HG03565 (cell line): ENCODE measurements at regions not wholly inside any gene's neighbourhood (a gene's known extent, or its start where the extent isn't known, plus 50 kb on each side); places are given as distances from the start of the nearest gene placed in this dataset.
"Not testable (repeated sequence)": the region's sequence is repeated elsewhere in the genome, so short reads cannot be mapped to it uniquely, and the experiment has no call there.

Experiments used
- ATAC-seq: cut with Tn5 transposase; IDR thresholded peaks from one replicate; pipeline ENCODE4 v1.9.1; 2021; ENCODE audit warnings: mild to moderate bottlenecking, moderate library complexity; ENCODE audit not compliant: unreplicated experiment

GRCh38 chr7:86375602-86376001 is 268.1 kb upstream of the GRM3 start:
- not testable (repeated sequence) for ATAC-seq

GRCh38 chr7:86372262-86372661 is 271.4 kb upstream of the GRM3 start:
- no peak for ATAC-seq

GRCh38 chr7:86366946-86367345 is 276.8 kb upstream of the GRM3 start:
- ATAC-seq, result no peak

GRCh38 chr7:86340407-86340806 is 303.3 kb upstream of the GRM3 start:
- ATAC-seq, result not testable (repeated sequence)

- ATAC-seq, result no peak
These were observed 304.7 kb upstream of the GRM3 start for GRCh38 chr7:86339051-86339450.

GRCh38 chr7:86328801-86329433 is 314.8 kb upstream of the GRM3 start:
- no peak for ATAC-seq

GRCh38 chr7:86326847-86327246 is 316.9 kb upstream of the GRM3 start:
- ATAC-seq, result no peak

- ATAC-seq, result no peak
These were observed 322.8 kb upstream of the GRM3 start for GRCh38 chr7:86320889-86321288.

GRCh38 chr7:86320341-86320740 is 323.4 kb upstream of the GRM3 start:
- ATAC-seq, result no peak

GRCh38 chr7:86313842-86314241 is 329.9 kb upstream of the GRM3 start:
- no peak for ATAC-seq

- no peak for ATAC-seq
These were observed 342.4 kb upstream of the GRM3 start for GRCh38 chr7:86301301-86301700.

- no peak for ATAC-seq
These were observed 348.2 kb upstream of the GRM3 start for GRCh38 chr7:86295526-86295925.

GRCh38 chr7:86282014-86282682 is 361.6 kb upstream of the GRM3 start:
- ATAC-seq, result no peak

GRCh38 chr7:86280150-86280549 is 363.6 kb upstream of the GRM3 start:
- ATAC-seq, result no peak

- ATAC-seq, result no peak
These were observed 380.9 kb upstream of the GRM3 start for GRCh38 chr7:86262781-86263180.

- no peak for ATAC-seq
These were observed 385.8 kb upstream of the GRM3 start for GRCh38 chr7:86257894-86258293.

GRCh38 chr7:86252406-86252805 is 391.3 kb upstream of the GRM3 start:
- ATAC-seq, result no peak

GRCh38 chr7:86248977-86249376 is 394.7 kb upstream of the GRM3 start:
- ATAC-seq, result no peak

- ATAC-seq, result no peak
These were observed 400.5 kb upstream of the GRM3 start for GRCh38 chr7:86243171-86243570.

- no peak for ATAC-seq
These were observed 417.5 kb upstream of the GRM3 start for GRCh38 chr7:86226191-86226590.

- no peak for ATAC-seq
These were observed 420.9 kb upstream of the GRM3 start for GRCh38 chr7:86222806-86223205.

- ATAC-seq, result no peak
These were observed 429.0 kb upstream of the GRM3 start for GRCh38 chr7:86214734-86215133.

- no peak for ATAC-seq
These were observed 430.7 kb upstream of the GRM3 start for GRCh38 chr7:86212976-86213375.
